SU-DHL-6 (cell line): ENCODE measurements at regions not wholly inside any gene's neighbourhood (a gene's known extent, or its start where the extent isn't known, plus 50 kb on each side); places are given as distances from the start of the nearest gene placed in this dataset.

ENCODE experiments used
- CTCF ChIP-seq: fragments of 200-600 bp; sonication (generic); IDR thresholded peaks from one replicate; pipeline ENCODE4 v1.5.1; 2017; ENCODE audit warnings: antibody characterized with exemption, mild to moderate bottlenecking, low read length, moderate library complexity; ENCODE audit not compliant: insufficient read depth, poor library complexity, severe bottlenecking
- EZH2phosphoT487 ChIP-seq: fragments of 200-600 bp; sonication (generic), shearing (Covaris generic); conservative IDR thresholded peaks from 2 replicates; pipeline ENCODE4 v1.6.1; 2018; ENCODE audit warnings: mild to moderate bottlenecking, antibody characterized with exemption, low read length, moderate library complexity, mixed read lengths

GRCh38 chr13:44626176-44626575, 50.0 kb upstream of the TSC22D1 start:
- TF ChIP-seq CTCF = no peak
- TF ChIP-seq EZH2phosphoT487 = no peak
